SK-N-MC (cell line): ENCODE measurements at regions not wholly inside any gene's neighbourhood (a gene's known extent, or its start where the extent isn't known, plus 50 kb on each side); places are given as distances from the start of the nearest gene placed in this dataset.
"Not testable (repeated sequence)": the region's sequence is repeated elsewhere in the genome, so short reads cannot be mapped to it uniquely, and the experiment has no call there.

Experiments
- DNase-seq: peaks from one replicate; pipeline ENCODE4 v3.0.0-alpha.2; 2011; ENCODE audit warnings: low read depth, low spot score
- H3K27ac ChIP-seq: fragments of 200-600 bp; sonication (generic); 2 replicates; pipeline ENCODE4 v1.5.1; 2016; ENCODE audit warnings: mixed run types
- H3K36me3 ChIP-seq: fragments of 200-600 bp; sonication (generic); 2 replicates; pipeline ENCODE4 v1.6.1; 2017; ENCODE audit warnings: antibody characterized with exemption, low read length, mixed read lengths; ENCODE audit not compliant: insufficient read depth
- H3K4me3 ChIP-seq: fragments of 200-600 bp; sonication (generic); 2 replicates; pipeline ENCODE4 v1.5.1; 2016
- H3K9ac ChIP-seq: fragments of 200-600 bp; sonication (generic); 2 replicates; pipeline ENCODE4 v1.8.0; 2017; ENCODE audit warnings: mixed run types, mixed read lengths; ENCODE audit not compliant: insufficient read length
- H3K9me3 ChIP-seq: fragments of 200-600 bp; sonication (generic); 2 replicates; pipeline ENCODE4 v1.6.1; 2017; ENCODE audit warnings: low read depth, mild to moderate bottlenecking, antibody characterized with exemption, low read length, moderate library complexity, mixed read lengths
- EZH2 ChIP-seq: fragments of 200-600 bp; sonication (generic); IDR thresholded peaks from one replicate; pipeline ENCODE4 v1.6.1; 2017; ENCODE audit warnings: antibody characterized with exemption
- FOXP2 ChIP-seq: optimal IDR thresholded peaks from 2 replicates; pipeline ENCODE3; 2011; ENCODE audit warnings: mild to moderate bottlenecking, moderate library complexity; ENCODE audit not compliant: insufficient read depth; ENCODE audit errors: extremely low read length, control extremely low read depth
- POLR2AphosphoS5 ChIP-seq: IDR thresholded peaks from 2 replicates; pipeline ENCODE4 v1.6.1; 2012; ENCODE audit warnings: mild to moderate bottlenecking, low read depth, low read length, borderline replicate concordance

- H3K36me3 ChIP-seq: no peaks in the 10 kb centered on the region
- H3K9ac ChIP-seq: no peak overlapping the region
- DNase-seq: no peak
- no peak overlapping the region for H3K27ac ChIP-seq
- no peak for TF ChIP-seq EZH2
- H3K4me3 ChIP-seq: no peak overlapping the region
- H3K9me3 ChIP-seq: no peaks in the 10 kb centered on the region
Observed at GRCh38 chr5:51242456-51242855, 140.8 kb upstream of the ISL1 start.

- H3K36me3 ChIP-seq, H3K4me3 ChIP-seq, H3K9me3 ChIP-seq, H3K9ac ChIP-seq, H3K27ac ChIP-seq, DNase-seq: not testable (repeated sequence)
Observed at GRCh38 chr5:51250957-51251356, 132.3 kb upstream of the ISL1 start.

GRCh38 chr5:51271261-51271660 is 112.0 kb upstream of the ISL1 start:
- no peak overlapping the region for H3K4me3 ChIP-seq
- no peak overlapping the region for H3K27ac ChIP-seq
- no peak overlapping the region for H3K9ac ChIP-seq
- H3K9me3 ChIP-seq: peaks cover 2% of the 10 kb centered on the region; the same call in 1 of the 2 replicates
- H3K36me3 ChIP-seq: no peaks in the 10 kb centered on the region
- TF ChIP-seq POLR2AphosphoS5: no peak
- TF ChIP-seq FOXP2: no peak
- TF ChIP-seq EZH2: no peak
- no peak for DNase-seq

- H3K4me3 ChIP-seq: no peak overlapping the region
- DNase-seq: no peak
- peaks cover 2% of the 10 kb centered on the region; the same call in 1 of the 2 replicates for H3K9me3 ChIP-seq
- H3K9ac ChIP-seq: no peak overlapping the region
- TF ChIP-seq EZH2 (no peak), POLR2AphosphoS5 (no peak), FOXP2 (no peak)
- H3K36me3 ChIP-seq: no peaks in the 10 kb centered on the region
- H3K27ac ChIP-seq: no peak overlapping the region
Observed at GRCh38 chr5:51273021-51273420, 110.2 kb upstream of the ISL1 start.

GRCh38 chr5:51273871-51274270 is 109.4 kb upstream of the ISL1 start:
- no peaks in the 10 kb centered on the region for H3K36me3 ChIP-seq
- H3K9me3 ChIP-seq: peaks cover 2% of the 10 kb centered on the region; the same call in 1 of the 2 replicates
- TF ChIP-seq EZH2 (no peak), POLR2AphosphoS5 (no peak), FOXP2 (no peak)
- DNase-seq: no peak
- H3K4me3 ChIP-seq: no peak overlapping the region
- H3K9ac ChIP-seq: no peak overlapping the region
- H3K27ac ChIP-seq: no peak overlapping the region

GRCh38 chr5:51275428-51275827 is 107.8 kb upstream of the ISL1 start:
- Histone ChIP-seq H3K36me3 (no peaks in the 10 kb centered on the region), H3K4me3 (no peak overlapping the region), H3K9ac (no peak overlapping the region), H3K27ac (no peak overlapping the region), H3K9me3 (peaks cover 2% of the 10 kb centered on the region; the same call in 1 of the 2 replicates)
- TF ChIP-seq EZH2 (no peak), FOXP2 (no peak), POLR2AphosphoS5 (no peak)
- no peak for DNase-seq

GRCh38 chr5:51276250-51276649 is 107.0 kb upstream of the ISL1 start:
- no peaks in the 10 kb centered on the region for H3K36me3 ChIP-seq
- DNase-seq: no peak
- no peak overlapping the region for H3K4me3 ChIP-seq
- no peak overlapping the region for H3K27ac ChIP-seq
- H3K9me3 ChIP-seq: peaks cover 2% of the 10 kb centered on the region; the same call in 1 of the 2 replicates
- no peak overlapping the region for H3K9ac ChIP-seq
- TF ChIP-seq FOXP2: no peak

GRCh38 chr5:51278539-51278938 is 104.7 kb upstream of the ISL1 start:
- Histone ChIP-seq H3K9ac (no peak overlapping the region), H3K4me3 (no peak overlapping the region), H3K27ac (no peak overlapping the region), H3K9me3 (no peaks in the 10 kb centered on the region), H3K36me3 (no peaks in the 10 kb centered on the region)
- TF ChIP-seq POLR2AphosphoS5: no peak
- TF ChIP-seq FOXP2: no peak
- TF ChIP-seq EZH2: no peak
- no peak for DNase-seq

GRCh38 chr5:51279983-51280706 is 103.1 kb upstream of the ISL1 start:
- H3K9ac ChIP-seq: no peak overlapping the region
- no peaks in the 10 kb centered on the region for H3K36me3 ChIP-seq
- H3K4me3 ChIP-seq: no peak overlapping the region
- no peak for DNase-seq
- H3K9me3 ChIP-seq: no peaks in the 10 kb centered on the region
- TF ChIP-seq EZH2 (no peak), FOXP2 (no peak), POLR2AphosphoS5 (no peak)
- no peak overlapping the region for H3K27ac ChIP-seq

- TF ChIP-seq FOXP2 (no peak), EZH2 (no peak), POLR2AphosphoS5 (no peak)
- no peak overlapping the region for H3K4me3 ChIP-seq
- H3K27ac ChIP-seq: no peak overlapping the region
- no peak overlapping the region for H3K9ac ChIP-seq
- H3K9me3 ChIP-seq: no peaks in the 10 kb centered on the region
- H3K36me3 ChIP-seq: no peaks in the 10 kb centered on the region
- no peak for DNase-seq
Observed at GRCh38 chr5:51286046-51286445, 97.2 kb upstream of the ISL1 start.
